ENCODE measurements at regions not wholly inside any gene's neighbourhood (a gene's known extent, or its start where the extent isn't known, plus 50 kb on each side); places are given as distances from the start of the nearest gene placed in this dataset.

DNA sequence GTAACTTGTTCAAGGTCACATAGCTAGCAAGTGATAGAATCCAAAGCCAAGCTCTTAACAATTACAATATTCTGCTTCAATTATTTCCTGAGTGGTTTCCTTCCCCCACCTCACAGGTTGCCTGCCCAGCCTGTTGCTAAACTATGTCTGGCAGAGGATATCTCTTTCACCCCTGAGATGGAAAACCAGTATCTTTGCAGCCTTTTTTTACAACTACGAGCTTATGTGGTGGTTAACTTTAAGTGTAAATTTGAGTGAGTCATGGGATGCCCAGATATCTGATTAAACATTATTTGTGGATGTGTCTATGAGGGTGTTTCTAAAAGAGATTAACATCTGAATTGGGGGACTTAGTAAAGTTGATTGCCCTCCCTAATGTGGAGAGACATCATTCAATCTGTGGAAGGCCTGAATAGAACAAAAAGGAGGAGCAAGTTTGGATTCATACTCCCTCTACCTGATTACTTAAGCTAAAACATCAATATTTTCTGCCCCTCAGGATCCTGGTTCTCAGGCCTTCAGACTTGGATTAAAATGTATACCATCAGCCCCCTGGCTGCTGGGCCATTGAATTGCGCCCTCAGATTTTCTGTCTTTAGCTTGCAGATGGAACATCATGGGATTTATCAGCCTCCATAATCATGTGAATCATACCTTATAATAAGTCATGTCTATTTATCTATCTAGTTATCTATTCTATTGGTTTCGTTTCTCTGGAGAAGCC, 911.9 kb downstream of the METTL15 start:
- no peaks in the 10 kb centered on the region for H3K9me2 ChIP-seq (replicated peaks; ENCODE audit: control insufficient read depth, low read length)
- TF ChIP-seq EZH2phosphoT487 (IDR thresholded peaks at IDR 0.05; ENCODE audit: borderline replicate concordance, low read length), result no peak
- TF ChIP-seq, protein P1, sequence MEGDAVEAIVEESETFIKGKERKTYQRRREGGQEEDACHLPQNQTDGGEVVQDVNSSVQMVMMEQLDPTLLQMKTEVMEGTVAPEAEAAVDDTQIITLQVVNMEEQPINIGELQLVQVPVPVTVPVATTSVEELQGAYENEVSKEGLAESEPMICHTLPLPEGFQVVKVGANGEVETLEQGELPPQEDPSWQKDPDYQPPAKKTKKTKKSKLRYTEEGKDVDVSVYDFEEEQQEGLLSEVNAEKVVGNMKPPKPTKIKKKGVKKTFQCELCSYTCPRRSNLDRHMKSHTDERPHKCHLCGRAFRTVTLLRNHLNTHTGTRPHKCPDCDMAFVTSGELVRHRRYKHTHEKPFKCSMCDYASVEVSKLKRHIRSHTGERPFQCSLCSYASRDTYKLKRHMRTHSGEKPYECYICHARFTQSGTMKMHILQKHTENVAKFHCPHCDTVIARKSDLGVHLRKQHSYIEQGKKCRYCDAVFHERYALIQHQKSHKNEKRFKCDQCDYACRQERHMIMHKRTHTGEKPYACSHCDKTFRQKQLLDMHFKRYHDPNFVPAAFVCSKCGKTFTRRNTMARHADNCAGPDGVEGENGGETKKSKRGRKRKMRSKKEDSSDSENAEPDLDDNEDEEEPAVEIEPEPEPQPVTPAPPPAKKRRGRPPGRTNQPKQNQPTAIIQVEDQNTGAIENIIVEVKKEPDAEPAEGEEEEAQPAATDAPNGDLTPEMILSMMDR (IDR thresholded peaks at IDR 0.05; ENCODE audit: low read depth, low read length, poor library complexity, severe bottlenecking), result no peak
- H3K79me2 ChIP-seq (ENCODE audit: control insufficient read depth, low read length), result no peaks in the 10 kb centered on the region
- H3K27me3 ChIP-seq (ENCODE audit: control insufficient read depth, low read length), result no peaks in the 10 kb centered on the region
- H3F3A ChIP-seq (ENCODE audit: control insufficient read depth, insufficient read depth), result no peaks in the 10 kb centered on the region
- H4K20me1 ChIP-seq (ENCODE audit: control insufficient read depth, insufficient read depth, low read depth, low read length), result no peaks in the 10 kb centered on the region
- no peaks in the 10 kb centered on the region for H3K4me1 ChIP-seq (ENCODE audit: control insufficient read depth, low read length)
- no peak overlapping the region for H3K27ac ChIP-seq (ENCODE audit: low read depth, low read length)
- H3K4me3 ChIP-seq (ENCODE audit: low read length), result no peak overlapping the region
- no peaks in the 10 kb centered on the region for H3K36me3 ChIP-seq (ENCODE audit: control insufficient read depth, low read length)
- no peak overlapping the region for H3K4me2 ChIP-seq (ENCODE audit: low read length)
- H3K9me3 ChIP-seq (ENCODE audit: control insufficient read depth, insufficient read depth, low read length), result no peaks in the 10 kb centered on the region

DNA sequence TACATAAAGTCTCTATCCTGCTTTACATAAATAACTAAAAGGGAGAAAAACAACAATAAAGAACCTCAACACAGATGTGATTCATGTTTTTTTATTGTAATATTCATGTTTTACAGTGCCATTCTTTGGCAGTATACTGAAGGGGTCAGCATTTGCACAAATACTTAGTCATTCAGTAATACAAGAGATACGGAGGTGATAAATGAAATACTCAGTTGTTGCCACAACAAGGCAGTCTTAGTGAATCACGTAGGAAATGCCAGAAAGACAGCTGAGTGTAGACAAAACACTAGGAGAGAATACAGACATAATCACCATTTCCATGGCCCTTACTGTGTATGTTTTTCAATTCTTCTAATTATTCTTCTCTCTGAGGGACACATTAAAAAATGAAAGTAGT, 910.4 kb downstream of the METTL15 start:
- H3F3A ChIP-seq (ENCODE audit: control insufficient read depth, insufficient read depth), result no peaks in the 10 kb centered on the region
- no peaks in the 10 kb centered on the region for H4K20me1 ChIP-seq (ENCODE audit: control insufficient read depth, insufficient read depth, low read depth, low read length)
- H3K4me3 ChIP-seq (ENCODE audit: low read length), result no peak overlapping the region
- H3K9me2 ChIP-seq (replicated peaks; ENCODE audit: control insufficient read depth, low read length), result no peaks in the 10 kb centered on the region
- H3K4me1 ChIP-seq (ENCODE audit: control insufficient read depth, low read length), result no peaks in the 10 kb centered on the region
- no peaks in the 10 kb centered on the region for H3K36me3 ChIP-seq (ENCODE audit: control insufficient read depth, low read length)
- TF ChIP-seq EZH2phosphoT487 (IDR thresholded peaks at IDR 0.05; ENCODE audit: borderline replicate concordance, low read length), result no peak
- TF ChIP-seq, protein P1 (IDR thresholded peaks at IDR 0.05; ENCODE audit: low read depth, low read length, poor library complexity, severe bottlenecking), result no peak
- H3K27ac ChIP-seq (ENCODE audit: low read depth, low read length), result no peak overlapping the region
- H3K27me3 ChIP-seq (ENCODE audit: control insufficient read depth, low read length), result no peaks in the 10 kb centered on the region
- H3K9me3 ChIP-seq (ENCODE audit: control insufficient read depth, insufficient read depth, low read length), result no peaks in the 10 kb centered on the region
- no peaks in the 10 kb centered on the region for H3K79me2 ChIP-seq (ENCODE audit: control insufficient read depth, low read length)
- H3K4me2 ChIP-seq (ENCODE audit: low read length), result no peak overlapping the region

DNA sequence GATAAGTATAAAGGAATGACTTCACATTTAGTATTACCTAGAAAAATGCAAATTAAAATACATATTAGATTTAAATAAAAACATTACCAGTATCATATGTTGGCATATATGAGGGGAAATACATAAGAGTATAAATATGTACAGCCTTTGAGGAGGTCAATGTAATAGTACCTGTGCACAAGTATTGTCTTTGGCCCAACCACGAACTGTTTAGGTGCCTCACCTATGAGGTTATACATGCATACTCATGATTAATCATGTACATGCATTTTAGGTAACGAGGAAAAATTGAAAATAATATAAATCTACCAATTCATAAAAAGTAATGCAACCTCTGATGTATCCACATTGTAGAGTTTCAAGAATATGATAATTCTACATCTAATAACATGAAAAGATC, 909.8 kb downstream of the METTL15 start:
- no peak overlapping the region for H3K27ac ChIP-seq (ENCODE audit: low read depth, low read length)
- no peaks in the 10 kb centered on the region for H3K36me3 ChIP-seq (ENCODE audit: control insufficient read depth, low read length)
- no peaks in the 10 kb centered on the region for H3K27me3 ChIP-seq (ENCODE audit: control insufficient read depth, low read length)
- H3K9me3 ChIP-seq (ENCODE audit: control insufficient read depth, insufficient read depth, low read length), result no peaks in the 10 kb centered on the region
- H3K4me3 ChIP-seq (ENCODE audit: low read length), result no peak overlapping the region
- no peaks in the 10 kb centered on the region for H3F3A ChIP-seq (ENCODE audit: control insufficient read depth, insufficient read depth)
- TF ChIP-seq, protein P1 (IDR thresholded peaks at IDR 0.05; ENCODE audit: low read depth, low read length, poor library complexity, severe bottlenecking), result no peak
- TF ChIP-seq EZH2phosphoT487 (IDR thresholded peaks at IDR 0.05; ENCODE audit: borderline replicate concordance, low read length), result no peak
- no peak overlapping the region for H3K4me2 ChIP-seq (ENCODE audit: low read length)
- H4K20me1 ChIP-seq (ENCODE audit: control insufficient read depth, insufficient read depth, low read depth, low read length), result no peaks in the 10 kb centered on the region
- H3K79me2 ChIP-seq (ENCODE audit: control insufficient read depth, low read length), result no peaks in the 10 kb centered on the region
- no peaks in the 10 kb centered on the region for H3K4me1 ChIP-seq (ENCODE audit: control insufficient read depth, low read length)
- no peaks in the 10 kb centered on the region for H3K9me2 ChIP-seq (replicated peaks; ENCODE audit: control insufficient read depth, low read length)

All from DOHH2 (cell line).